ENCODE measurements at regions not wholly inside any gene's neighbourhood (a gene's known extent, or its start where the extent isn't known, plus 50 kb on each side); places are given as distances from the start of the nearest gene placed in this dataset.

DNA sequence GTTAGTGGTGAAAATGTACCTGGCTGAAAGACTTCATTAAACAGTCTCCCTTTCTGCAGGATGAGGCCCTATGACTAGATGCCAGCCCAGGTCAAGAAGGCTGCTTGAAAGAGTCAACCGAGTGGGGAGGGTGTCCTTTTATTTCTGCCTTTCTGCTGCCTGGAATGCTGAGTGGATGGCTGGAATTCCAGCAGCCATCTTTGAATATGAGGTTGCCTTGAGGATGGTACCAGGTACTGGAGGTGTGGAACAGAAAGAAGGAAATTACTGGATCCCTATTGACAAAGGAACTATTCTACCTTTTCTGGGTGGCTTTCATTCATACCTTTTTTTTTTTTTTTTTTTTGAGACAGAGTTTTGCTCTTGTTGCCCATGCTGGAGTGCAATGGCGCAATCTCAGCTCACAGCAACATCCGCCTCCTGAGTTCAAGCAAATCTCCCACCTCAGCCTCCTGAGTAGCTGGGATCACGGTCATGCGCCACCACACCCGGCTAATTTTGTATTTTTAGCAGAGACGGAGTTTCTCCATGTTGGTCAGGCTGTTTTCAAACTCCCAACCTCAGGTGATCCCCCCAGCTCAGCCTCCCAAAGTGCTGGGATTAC is 89.5 kb upstream of the SLC22A11 start:
- no peaks in the 10 kb centered on the region for H3K9me3 ChIP-seq (replicated peaks; ENCODE audit: insufficient read depth, low read length)
- no peak overlapping the region for H3K4me2 ChIP-seq (ENCODE audit: low read depth, low read length)
- no peak for DNase-seq
- no peaks in the 10 kb centered on the region for H3F3A ChIP-seq (ENCODE audit: insufficient read depth, low read length)
- no peaks in the 10 kb centered on the region for H3K36me3 ChIP-seq (replicated peaks; ENCODE audit: insufficient read depth, low read length)
- peaks cover 58% of the 10 kb centered on the region for H3K27me3 ChIP-seq (replicated peaks; ENCODE audit: insufficient read depth, low read length)
- H4K20me1 ChIP-seq (ENCODE audit: insufficient read depth, low read length): no peaks in the 10 kb centered on the region
- TF ChIP-seq EZH2phosphoT487 (IDR thresholded peaks at IDR 0.05; ENCODE audit: low read length) (no peak), EZH2 (optimal IDR thresholded peaks at IDR 0.05; ENCODE audit: low read depth, low read length) (no peak)
- TF ChIP-seq, protein P1, sequence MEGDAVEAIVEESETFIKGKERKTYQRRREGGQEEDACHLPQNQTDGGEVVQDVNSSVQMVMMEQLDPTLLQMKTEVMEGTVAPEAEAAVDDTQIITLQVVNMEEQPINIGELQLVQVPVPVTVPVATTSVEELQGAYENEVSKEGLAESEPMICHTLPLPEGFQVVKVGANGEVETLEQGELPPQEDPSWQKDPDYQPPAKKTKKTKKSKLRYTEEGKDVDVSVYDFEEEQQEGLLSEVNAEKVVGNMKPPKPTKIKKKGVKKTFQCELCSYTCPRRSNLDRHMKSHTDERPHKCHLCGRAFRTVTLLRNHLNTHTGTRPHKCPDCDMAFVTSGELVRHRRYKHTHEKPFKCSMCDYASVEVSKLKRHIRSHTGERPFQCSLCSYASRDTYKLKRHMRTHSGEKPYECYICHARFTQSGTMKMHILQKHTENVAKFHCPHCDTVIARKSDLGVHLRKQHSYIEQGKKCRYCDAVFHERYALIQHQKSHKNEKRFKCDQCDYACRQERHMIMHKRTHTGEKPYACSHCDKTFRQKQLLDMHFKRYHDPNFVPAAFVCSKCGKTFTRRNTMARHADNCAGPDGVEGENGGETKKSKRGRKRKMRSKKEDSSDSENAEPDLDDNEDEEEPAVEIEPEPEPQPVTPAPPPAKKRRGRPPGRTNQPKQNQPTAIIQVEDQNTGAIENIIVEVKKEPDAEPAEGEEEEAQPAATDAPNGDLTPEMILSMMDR (IDR thresholded peaks at IDR 0.05; ENCODE audit: low read length): no peak
- no peak overlapping the region for H3K4me3 ChIP-seq (ENCODE audit: low read length)
- H3K4me1 ChIP-seq (ENCODE audit: low read length): no peaks in the 10 kb centered on the region
- no peaks in the 10 kb centered on the region for H3K9me2 ChIP-seq (replicated peaks; ENCODE audit: insufficient read depth, low read length)
- H3K79me2 ChIP-seq (ENCODE audit: low read length): no peaks in the 10 kb centered on the region
- H3K9ac ChIP-seq (ENCODE audit: low read length): no peak overlapping the region
- H2AFZ ChIP-seq (ENCODE audit: low read length): no peak overlapping the region
- H3K27ac ChIP-seq (ENCODE audit: low read length): no peak overlapping the region

DNA sequence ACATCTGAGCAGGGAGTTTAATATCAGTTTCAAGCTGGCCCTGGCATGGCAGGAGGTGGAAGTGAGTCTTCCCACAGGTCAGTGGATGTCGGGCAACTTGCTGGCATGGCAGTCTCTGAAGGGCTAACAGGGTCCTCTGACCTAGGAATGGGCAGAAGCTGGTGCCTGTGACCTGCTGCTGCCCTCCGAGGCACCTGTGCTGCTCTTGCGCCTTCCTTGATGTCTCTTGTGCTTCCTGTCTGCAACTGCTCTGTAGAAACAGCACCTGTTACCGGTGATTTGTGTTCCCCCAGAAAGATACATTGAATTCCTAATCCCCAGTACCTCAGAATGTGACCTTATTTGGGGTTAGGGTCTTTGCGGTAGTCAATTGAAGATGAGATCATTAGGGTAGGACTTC is 86.5 kb upstream of the SLC22A11 start:
- H3K27me3 ChIP-seq (replicated peaks; ENCODE audit: insufficient read depth, low read length): peaks cover 58% of the 10 kb centered on the region
- H2AFZ ChIP-seq (ENCODE audit: low read length): no peak overlapping the region
- DNase-seq: no peak
- no peaks in the 10 kb centered on the region for H3K4me1 ChIP-seq (ENCODE audit: low read length)
- H4K20me1 ChIP-seq (ENCODE audit: insufficient read depth, low read length): no peaks in the 10 kb centered on the region
- no peak overlapping the region for H3K4me2 ChIP-seq (ENCODE audit: low read depth, low read length)
- no peaks in the 10 kb centered on the region for H3K9me3 ChIP-seq (replicated peaks; ENCODE audit: insufficient read depth, low read length)
- TF ChIP-seq, protein P1 (IDR thresholded peaks at IDR 0.05; ENCODE audit: low read length): no peak
- TF ChIP-seq EZH2phosphoT487 (IDR thresholded peaks at IDR 0.05; ENCODE audit: low read length) (no peak), EZH2 (optimal IDR thresholded peaks at IDR 0.05; ENCODE audit: low read depth, low read length) (no peak)
- H3K9me2 ChIP-seq (replicated peaks; ENCODE audit: insufficient read depth, low read length): no peaks in the 10 kb centered on the region
- no peaks in the 10 kb centered on the region for H3F3A ChIP-seq (ENCODE audit: insufficient read depth, low read length)
- H3K79me2 ChIP-seq (ENCODE audit: low read length): no peaks in the 10 kb centered on the region
- no peak overlapping the region for H3K4me3 ChIP-seq (ENCODE audit: low read length)
- H3K27ac ChIP-seq (ENCODE audit: low read length): no peak overlapping the region
- H3K36me3 ChIP-seq (replicated peaks; ENCODE audit: insufficient read depth, low read length): no peaks in the 10 kb centered on the region
- no peak overlapping the region for H3K9ac ChIP-seq (ENCODE audit: low read length)

DNA sequence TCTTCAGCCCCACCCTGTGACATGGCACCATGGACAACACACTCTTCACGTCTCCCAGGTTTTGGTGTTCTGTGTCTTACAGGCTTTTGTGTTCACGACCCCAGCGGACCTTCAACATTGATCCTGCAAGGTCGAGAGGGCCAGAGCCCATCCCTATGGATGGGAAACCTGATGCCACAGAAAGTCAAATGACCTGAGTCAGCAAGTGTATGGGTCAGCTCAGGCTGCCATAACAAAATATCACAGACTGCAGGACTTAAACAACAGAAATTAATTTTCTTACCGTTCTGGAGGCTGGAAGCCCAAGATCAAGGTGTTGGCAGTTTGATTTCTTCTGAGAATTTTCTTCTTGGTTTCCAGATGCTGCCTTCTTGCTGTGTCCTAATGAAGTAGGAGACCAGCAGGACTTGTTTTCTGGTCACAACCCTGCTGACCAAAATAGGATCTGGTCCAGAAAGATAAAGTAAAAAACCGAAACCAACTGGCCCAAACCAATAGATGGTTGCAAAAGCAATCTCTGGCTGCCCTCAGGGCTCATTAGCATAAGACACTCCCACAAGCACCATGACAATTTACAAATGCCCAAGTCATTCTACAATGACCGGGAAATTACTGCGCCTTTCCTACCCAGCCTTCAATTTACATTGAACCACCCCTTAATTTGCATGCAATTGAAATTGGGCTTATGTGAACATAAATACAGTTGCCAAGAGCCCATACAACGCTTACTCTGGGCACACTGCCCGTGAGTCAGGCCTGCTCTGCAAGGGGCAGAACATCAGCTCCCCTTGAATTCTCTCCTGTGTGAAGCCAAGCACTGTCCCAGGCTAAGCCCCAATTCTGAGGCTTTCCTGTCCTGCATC is 82.9 kb upstream of the SLC22A11 start:
- Histone ChIP-seq H3K27ac (ENCODE audit: low read length) (no peak overlapping the region), H3K9me2 (replicated peaks; ENCODE audit: insufficient read depth, low read length) (no peaks in the 10 kb centered on the region), H4K20me1 (ENCODE audit: insufficient read depth, low read length) (no peaks in the 10 kb centered on the region), H2AFZ (ENCODE audit: low read length) (no peak overlapping the region), H3K9ac (ENCODE audit: low read length) (no peak overlapping the region), H3K4me3 (ENCODE audit: low read length) (no peak overlapping the region), H3F3A (ENCODE audit: insufficient read depth, low read length) (no peaks in the 10 kb centered on the region), H3K4me2 (ENCODE audit: low read depth, low read length) (no peak overlapping the region), H3K79me2 (ENCODE audit: low read length) (no peaks in the 10 kb centered on the region), H3K36me3 (replicated peaks; ENCODE audit: insufficient read depth, low read length) (no peaks in the 10 kb centered on the region), H3K4me1 (ENCODE audit: low read length) (no peaks in the 10 kb centered on the region), H3K27me3 (replicated peaks; ENCODE audit: insufficient read depth, low read length) (peaks cover 86% of the 10 kb centered on the region), H3K9me3 (replicated peaks; ENCODE audit: insufficient read depth, low read length) (no peaks in the 10 kb centered on the region)
- DNase-seq: no peak
- no peak for TF ChIP-seq EZH2 (optimal IDR thresholded peaks at IDR 0.05; ENCODE audit: low read depth, low read length)
- TF ChIP-seq, protein P1 (IDR thresholded peaks at IDR 0.05; ENCODE audit: low read length): no peak
- TF ChIP-seq EZH2phosphoT487 (IDR thresholded peaks at IDR 0.05; ENCODE audit: low read length): no peak

All from MM.1S (cell line).